Hematopoietic multipotent progenitor cell (in vitro differentiated cells): ENCODE measurements at regions not wholly inside any gene's neighbourhood (a gene's known extent, or its start where the extent isn't known, plus 50 kb on each side); places are given as distances from the start of the nearest gene placed in this dataset.
A peak's percentile ranks its signal among the peaks of the same experiment; 100 is the strongest.
"Not testable (repeated sequence)": the region's sequence is repeated elsewhere in the genome, so short reads cannot be mapped to it uniquely, and the experiment has no call there.

Source experiments
- DNase-seq, 3 donors: peaks; one replicate each; pipeline ENCODE4 v3.0.0-alpha.2; 2011 to 2015; ENCODE audit warnings: low read depth in 2 of 3, low spot score in 2 of 3

DNA sequence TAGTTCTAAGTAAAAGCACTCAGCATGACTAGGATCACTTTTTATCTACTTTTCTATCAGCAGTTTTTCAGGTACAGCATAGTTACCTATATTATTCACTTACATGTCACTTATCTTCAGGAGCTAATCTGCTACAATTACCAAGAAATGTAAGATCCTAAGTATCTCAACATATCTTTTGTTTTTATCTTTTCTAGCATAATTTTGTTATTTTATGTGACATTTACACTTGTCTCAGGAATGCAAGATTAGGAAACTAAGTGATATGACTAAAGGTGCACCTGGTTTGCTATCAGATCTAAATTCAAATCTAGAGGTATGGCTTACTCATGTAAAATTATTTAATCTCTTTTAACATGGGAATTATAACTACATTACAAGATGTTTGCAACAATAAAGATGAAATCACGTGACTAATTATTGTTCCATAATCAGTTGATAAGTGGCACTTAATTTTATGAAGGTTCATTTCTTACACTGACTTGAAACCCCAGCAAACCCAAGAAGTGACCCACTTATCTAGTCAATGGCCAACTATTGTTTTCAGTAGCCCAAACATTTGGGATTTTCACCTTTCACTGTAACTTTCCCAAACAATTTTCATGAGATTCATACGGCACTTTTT is 390.3 kb upstream of the PCDH15 start:
- no peak for DNase-seq

DNA sequence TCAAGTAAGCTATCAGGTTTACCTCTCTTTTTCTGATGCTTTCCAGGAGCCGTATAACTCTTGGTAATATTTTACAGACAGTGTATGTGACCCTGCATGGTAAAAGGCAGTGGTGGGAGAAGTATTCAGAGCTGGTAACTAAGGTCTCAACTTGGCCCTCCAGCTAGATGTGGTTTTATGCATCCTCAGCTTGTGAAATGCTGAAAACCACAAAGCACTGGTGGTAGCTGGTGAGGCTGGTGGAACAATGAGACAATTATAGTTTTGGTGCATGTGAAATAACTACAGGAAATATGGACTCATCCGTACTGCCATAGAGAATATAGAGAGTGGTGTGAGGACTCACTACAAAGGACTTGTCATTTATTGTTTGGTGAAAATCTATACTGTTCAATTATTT is 383.0 kb upstream of the PCDH15 start:
- no peak for DNase-seq

DNA sequence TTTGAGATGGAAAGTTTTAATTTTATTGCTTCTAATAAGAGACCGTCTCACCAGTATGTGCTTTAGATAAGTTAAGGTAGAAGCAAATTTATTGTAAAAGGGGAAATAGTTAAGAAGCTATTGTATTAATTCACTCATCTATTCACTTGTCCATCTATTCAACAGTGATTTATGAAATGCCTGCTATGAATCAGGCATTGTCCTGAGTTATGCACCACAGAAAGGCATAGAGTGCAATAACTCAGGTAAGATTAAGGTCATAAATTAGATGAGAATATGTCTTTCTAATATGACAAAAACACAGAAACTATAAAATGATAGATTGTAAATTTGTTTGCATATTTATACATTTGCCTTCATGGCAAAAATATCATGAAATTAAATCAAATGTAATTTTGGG is 379.3 kb upstream of the PCDH15 start:
- no peak for DNase-seq

DNA sequence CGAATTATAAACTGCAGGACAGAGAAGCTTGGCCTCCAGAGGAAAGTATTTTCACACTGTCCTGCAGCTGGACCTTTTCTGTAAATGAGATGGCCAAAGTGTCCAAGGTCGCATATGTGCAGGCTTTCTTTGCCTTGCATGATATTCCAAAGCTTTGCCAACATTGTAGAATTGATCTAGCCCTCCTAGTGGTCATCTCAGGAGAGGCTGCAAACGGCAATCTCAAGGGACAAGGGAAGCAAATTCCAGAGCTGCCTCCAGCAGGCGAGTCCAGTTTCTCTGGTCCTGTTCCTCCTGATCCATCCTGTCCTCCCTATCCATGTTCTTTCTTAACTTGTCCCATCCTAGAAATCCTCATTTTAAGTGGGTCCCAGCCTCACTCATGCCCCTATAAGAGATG is 373.4 kb upstream of the PCDH15 start:
- DNase-seq = no peak

DNA sequence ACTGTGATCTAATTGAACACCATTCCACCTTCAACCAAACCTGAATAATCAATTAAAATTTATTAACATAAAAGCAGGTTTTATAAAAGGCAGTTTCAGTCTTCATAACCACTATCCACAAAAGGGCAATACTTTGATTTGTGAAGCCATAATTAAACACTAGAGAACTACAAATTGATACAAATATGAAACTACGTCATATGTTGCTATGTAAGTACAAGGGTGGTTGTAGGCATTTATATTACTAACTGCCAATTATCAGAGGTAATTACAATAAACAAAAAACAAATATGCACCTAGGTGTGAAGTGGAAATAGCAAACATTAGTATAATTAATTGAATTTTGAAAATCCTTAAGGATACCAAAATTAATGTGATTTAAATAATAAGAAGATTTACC is 368.5 kb upstream of the PCDH15 start:
- DNase-seq = no peak

DNA sequence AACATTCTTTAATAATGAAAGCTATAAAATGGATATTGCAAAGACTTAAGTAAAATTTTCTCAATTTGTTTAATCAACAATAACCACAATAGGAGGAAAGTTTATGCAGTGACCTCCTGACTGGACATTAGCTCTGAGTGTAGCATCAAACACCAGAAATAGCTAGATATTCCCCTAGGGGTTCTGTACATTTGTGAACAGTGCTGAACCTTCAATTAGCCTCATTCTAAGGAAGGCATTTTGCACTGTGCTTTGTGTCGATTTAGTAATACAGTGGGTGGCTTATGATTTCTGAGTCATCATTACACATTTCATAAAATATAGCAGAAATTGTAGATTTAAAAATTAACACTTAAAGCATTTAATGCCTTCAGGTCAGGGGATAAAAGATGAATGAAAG is 367.3 kb upstream of the PCDH15 start:
- DNase-seq = no peak

GRCh38 chr10:55163388-55163979 is 362.5 kb upstream of the PCDH15 start:
- no peak for DNase-seq

GRCh38 chr10:55162321-55162720 is 361.3 kb upstream of the PCDH15 start:
- DNase-seq = not testable (repeated sequence)

DNA sequence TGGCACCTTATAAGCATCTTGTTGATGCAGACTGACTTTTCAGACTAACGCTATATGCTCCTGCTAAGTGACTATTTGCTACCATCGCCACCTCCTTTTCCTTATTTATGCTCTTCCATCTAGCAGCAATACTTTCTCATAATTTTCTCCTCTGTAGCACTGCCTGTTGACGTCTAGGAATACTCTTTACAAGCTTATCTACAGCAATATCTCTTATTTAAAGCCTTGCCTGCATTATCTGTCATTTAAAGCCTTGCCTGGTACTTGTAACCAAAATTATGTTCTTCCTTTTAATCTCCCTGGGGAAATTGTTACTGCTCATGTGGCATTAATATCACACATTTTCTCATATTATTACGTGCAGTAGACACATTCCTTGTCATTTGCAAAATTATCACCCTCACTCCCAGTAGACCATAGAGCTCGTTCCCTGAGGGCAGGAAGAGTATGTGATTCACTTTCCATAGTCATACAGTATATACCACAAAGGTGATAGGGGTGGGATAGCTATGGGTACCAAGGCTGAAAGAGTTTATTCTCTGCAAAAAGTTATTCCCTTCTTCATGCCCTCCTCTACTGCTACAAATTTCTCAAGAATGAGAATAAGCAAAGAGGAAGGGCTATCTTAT is 359.7 kb upstream of the PCDH15 start:
- no peak for DNase-seq

DNA sequence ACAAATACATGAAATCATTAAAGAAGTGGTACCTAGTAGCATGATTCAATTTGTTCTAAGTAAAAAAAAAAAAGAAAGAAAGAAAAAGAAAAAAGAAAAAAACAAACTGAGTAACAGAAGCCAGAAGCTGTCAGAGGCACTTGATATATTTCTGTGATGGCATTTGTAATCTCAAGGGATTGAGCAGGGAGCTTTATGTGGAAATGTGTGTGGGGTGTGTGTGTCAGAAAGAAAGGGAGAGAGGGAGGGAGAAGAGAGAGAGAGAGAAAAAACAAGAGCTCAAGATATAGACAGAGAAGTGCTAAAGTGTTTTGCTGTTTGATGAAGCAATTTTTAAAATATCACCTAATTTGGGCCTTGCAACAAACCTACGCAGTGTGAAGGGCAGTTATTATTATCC is 357.6 kb upstream of the PCDH15 start:
- DNase-seq = no peak

DNA sequence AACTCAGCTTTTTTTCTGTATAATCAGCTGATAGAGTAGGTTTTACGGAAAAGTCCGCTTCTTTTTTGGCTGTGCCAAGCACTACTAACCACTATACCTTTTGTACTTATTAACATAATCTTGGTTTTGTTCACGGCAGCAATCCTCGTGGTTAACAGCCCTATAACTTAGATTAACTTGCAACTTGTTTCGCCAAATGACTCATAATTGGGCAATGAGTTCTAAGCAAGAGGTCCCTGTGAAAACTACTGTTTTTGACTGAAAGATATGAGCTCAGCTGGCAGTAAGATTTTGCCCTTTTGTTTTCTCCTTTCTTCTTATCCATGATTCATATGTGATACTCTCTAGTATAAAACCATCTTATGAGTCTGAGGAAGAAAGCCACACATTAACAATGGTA is 345.0 kb upstream of the PCDH15 start:
- no peak for DNase-seq

DNA sequence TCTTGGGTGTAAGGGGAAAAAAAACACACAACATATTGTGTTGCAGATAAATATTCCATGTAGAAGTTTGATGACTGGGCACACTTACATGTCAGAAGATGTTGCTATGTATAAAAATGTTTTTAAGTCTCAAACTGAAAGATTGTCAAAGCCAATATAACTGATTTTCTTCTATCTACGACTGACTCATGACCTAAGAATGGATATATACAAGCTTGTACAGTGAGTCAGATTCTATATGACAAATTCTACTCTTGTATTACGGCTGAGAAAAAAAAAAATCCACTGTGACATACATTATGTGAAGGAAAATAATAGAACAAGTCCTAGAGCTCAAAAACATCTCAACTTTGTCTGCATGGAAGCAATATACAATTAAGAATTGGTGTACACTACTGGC is 343.0 kb upstream of the PCDH15 start:
- no peak for DNase-seq

- no peak for DNase-seq
Measured at GRCh38 chr10:55141892-55142291, 340.9 kb upstream of the PCDH15 start.

DNA sequence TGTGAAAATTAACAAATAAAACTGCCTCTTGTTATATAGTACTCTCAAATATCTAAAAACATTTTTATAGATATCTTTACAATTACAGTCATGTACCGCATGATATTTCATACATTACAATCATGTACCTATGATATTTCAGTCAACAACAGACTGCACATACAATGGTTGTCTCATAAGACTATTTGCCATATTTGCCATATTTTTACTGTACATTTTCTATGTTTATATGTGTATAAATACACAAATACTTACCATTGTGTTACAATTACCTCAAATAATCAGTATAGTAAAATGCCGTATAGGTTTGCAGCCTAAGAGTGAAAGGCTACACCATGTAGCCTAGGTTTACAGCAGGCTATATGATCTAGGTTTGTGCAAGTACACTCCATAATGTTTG is 336.0 kb upstream of the PCDH15 start:
- DNase-seq = no peak

DNA sequence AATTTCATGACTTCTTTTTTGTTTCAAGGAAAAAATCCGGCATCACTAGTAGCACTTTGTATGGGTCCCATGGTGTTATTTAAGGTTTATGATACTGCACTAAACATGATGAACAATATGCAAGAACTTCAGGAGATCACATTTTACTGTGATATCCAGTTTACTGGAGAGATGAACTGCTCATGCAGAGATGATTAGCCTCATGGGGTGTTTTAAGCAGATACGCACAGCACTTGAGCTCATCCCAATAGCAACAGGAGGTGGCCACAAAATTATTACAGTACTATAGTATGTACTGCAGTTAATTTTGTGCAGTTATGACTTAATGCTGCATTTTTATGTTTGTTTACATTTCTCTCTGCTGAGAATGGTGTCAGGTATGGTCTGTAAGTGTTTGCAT is 303.7 kb upstream of the PCDH15 start:
- DNase-seq = no peak

DNA sequence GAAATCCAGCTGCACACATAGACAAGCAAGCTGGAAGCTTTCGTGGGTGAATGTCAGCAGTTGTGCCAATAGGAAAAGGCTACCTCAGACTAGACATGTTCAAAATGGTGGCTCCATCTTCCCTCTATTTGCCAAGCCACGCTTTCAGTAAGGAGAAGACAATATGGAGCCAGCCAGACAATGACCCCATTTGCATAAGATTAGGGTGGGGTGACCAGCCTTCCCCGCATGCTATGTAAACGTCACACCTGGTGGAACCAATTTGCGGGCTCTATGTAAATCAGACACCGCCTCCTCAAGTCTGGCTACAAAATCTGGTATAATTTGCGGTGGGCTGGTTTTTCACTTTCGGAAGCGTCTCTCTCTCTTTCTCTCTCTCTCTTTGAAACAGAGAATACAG is 297.4 kb upstream of the PCDH15 start:
- DNase-seq = no peak

GRCh38 chr10:55091691-55092328 is 290.8 kb upstream of the PCDH15 start:
- DNase-seq = peak in 1 of 3 donors; percentile 11

GRCh38 chr10:55078121-55078520 is 277.1 kb upstream of the PCDH15 start:
- no peak for DNase-seq

GRCh38 chr10:55065185-55065584 is 264.2 kb upstream of the PCDH15 start:
- no peak for DNase-seq

DNA sequence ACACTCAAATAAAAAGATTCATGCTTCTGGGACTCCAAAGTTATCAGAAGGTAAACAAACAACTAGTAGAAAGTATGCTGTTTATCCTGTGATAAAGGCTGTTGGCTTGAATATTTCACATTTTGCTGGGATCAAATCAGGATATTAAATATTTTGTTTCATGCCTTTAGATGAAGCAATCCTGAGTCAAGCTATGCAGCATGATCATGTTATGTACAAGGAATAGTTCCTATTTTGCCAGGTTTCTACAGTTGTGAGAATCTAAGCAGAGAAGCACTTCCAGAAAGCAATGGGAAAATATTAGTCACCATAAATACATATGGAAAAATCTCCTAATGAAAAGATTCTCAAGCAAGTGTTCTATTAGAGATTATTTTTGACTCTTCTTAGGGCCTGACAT is 262.8 kb upstream of the PCDH15 start:
- no peak for DNase-seq

DNA sequence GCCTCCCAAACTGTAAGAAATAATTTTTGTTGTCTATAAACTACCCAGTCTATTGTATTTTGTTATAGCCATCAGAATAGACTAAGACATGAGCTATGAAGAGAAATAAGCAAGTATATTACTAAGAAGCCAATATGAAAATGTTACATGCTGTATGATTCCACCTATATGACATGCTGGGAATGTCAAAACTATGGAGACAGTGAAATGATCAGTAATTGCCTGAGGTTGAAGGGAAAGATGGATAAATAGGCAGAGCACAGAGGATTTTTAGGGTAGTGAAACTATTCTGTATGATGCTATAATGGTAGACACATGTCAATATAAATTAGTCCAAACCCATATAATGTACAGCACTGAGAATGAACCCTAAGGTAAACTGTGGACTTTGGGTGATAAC is 261.3 kb upstream of the PCDH15 start:
- no peak for DNase-seq

- no peak for DNase-seq
Measured at GRCh38 chr10:55058800-55059199, 257.8 kb upstream of the PCDH15 start.
